Cardiac fibroblast (primary cell): ENCODE measurements at regions not wholly inside any gene's neighbourhood (a gene's known extent, or its start where the extent isn't known, plus 50 kb on each side); places are given as distances from the start of the nearest gene placed in this dataset.

Experiments
- DNase-seq, 2 donors: peaks; one replicate each; pipeline versions ENCODE4 v3.0.0 to v3.0.0-alpha.2; 2010; ENCODE audit warnings: low read depth in 2 of 2
- H3K4me3 ChIP-seq, 2 donors: replicated peaks in 1 of 2; 1 replicate in 1 of 2; 2 replicates in 1 of 2; pipeline ENCODE4 v1.5.1; 2011; ENCODE audit warnings: low read depth in 2 of 2, low read length in 2 of 2, mild to moderate bottlenecking in 2 of 2, moderate library complexity in 1 of 2
- CTCF ChIP-seq: IDR thresholded peaks from one replicate; pipeline ENCODE4 v1.5.1; 2011; ENCODE audit warnings: low read depth, mild to moderate bottlenecking, low read length, inconsistent platforms

GRCh38 chr4:23234018-23234417 lies 541.3 kb downstream of the GBA3 start:
- no peak for DNase-seq
- H3K4me3 ChIP-seq = no peak overlapping the region
- TF ChIP-seq CTCF = no peak

- TF ChIP-seq CTCF = no peak
- DNase-seq = no peak
- no peak overlapping the region for H3K4me3 ChIP-seq
Measured at GRCh38 chr4:23233596-23233995, 540.9 kb downstream of the GBA3 start.

- no peak overlapping the region for H3K4me3 ChIP-seq
- DNase-seq = peak in 1 of 2 donors; percentile 2
- TF ChIP-seq CTCF = no peak
Measured at GRCh38 chr4:23232987-23233386, 540.2 kb downstream of the GBA3 start.

- TF ChIP-seq CTCF = no peak
- no peak overlapping the region for H3K4me3 ChIP-seq
Measured at GRCh38 chr4:23225564-23225963, 532.8 kb downstream of the GBA3 start.

GRCh38 chr4:23224684-23225420 lies 532.1 kb downstream of the GBA3 start:
- TF ChIP-seq CTCF = no peak
- DNase-seq = no peak
- H3K4me3 ChIP-seq = no peak overlapping the region

More at GRCh38 chr4:23225564-23225963, 532.8 kb downstream of the GBA3 start:
- DNase-seq = no peak

- TF ChIP-seq CTCF = no peak
- DNase-seq = no peak
- no peak overlapping the region for H3K4me3 ChIP-seq
Measured at GRCh38 chr4:23220911-23221310, 528.2 kb downstream of the GBA3 start.
